HG02642 (cell line): ENCODE measurements at regions not wholly inside any gene's neighbourhood (a gene's known extent, or its start where the extent isn't known, plus 50 kb on each side); places are given as distances from the start of the nearest gene placed in this dataset.
"Not testable (repeated sequence)": the region's sequence is repeated elsewhere in the genome, so short reads cannot be mapped to it uniquely, and the experiment has no call there.

Experiments
- ATAC-seq: cut with Tn5 transposase; IDR thresholded peaks from one replicate; pipeline ENCODE4 v1.9.1; 2021; ENCODE audit warnings: mild to moderate bottlenecking; ENCODE audit not compliant: unreplicated experiment, poor library complexity

DNA sequence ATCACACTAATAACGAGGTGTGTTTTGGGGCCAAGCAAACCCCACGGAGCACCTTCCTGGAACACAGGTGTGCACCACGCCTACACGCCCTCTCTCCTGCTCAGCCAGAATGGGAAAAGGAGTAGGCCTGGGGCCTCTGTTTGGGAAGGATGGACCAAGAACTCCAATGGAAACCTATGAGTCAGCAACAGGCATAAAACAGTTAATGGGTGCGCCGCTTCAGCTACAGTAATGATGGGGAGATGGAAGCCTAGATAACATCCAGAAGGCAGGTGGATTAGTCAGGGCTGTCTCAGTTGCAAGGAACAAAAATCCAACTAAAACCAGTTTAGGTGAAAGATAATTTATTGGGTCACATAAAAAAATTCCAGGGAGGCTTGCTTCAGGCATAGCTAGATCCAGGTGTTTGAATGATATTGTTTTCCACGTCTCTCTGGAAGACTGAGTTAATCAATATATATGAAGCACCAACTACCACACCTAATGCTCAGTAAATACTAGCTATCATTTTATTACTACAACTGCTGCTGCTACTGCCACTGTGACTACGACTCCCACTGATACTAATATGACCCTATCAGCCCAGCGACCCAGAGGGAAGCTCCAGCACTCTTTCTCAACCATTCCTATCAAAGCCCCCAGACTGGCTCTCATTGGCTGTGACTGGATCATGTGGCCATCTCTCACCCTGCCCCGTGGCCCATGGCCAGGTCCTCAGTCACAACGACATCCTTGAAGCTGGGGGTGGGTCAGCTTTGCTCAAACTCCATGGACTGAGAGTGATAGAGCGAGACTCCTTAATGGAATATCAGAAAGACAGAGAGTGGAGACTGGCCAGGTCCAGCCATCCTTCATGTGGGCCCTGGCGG, 155.2 kb upstream of the PTPN1 start:
- no peak for ATAC-seq

DNA sequence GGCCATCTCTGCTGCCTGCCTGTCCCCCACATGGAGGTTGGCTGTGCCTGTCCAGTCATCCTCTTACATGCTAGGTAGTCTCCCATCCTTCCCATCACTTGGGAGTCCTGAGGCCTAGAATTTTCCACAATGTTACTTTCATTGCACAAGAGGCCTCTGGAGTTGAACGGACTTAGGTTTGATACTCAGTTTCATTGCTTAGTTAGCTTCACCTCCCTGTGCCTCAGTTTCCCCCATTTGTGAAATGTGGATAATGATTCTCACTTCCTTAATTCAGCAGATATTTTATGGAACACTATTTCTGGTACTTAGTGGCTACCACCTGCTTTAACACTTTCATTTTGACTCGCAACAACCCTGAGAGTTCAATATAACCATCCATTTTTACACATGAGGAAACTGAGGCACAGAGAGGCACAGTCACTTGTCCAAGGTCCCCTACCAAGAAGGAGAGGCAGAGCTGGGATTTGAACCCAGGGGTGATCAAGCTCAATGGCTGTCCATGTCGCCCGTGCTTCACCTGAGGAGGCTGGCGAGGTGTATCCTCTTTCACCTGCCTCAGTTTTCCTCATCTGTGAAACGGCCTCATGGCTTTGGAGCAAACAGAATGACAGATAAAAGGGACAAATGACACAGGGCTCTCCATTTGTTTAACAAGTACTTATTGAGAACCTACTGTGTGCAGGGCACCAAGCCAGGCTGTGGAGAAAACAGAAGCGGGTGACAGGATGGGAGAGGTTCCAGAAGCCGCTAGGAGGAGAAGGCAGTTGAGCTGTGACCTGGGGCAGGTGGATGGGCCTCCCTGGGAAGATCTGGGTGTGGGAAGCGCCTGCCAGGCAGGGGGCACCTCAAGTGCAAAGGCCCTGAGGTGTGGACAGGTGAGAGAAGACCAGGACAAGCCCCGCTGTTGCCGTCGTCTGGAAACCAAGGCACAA, 154.3 kb upstream of the PTPN1 start:
- no peak for ATAC-seq

DNA sequence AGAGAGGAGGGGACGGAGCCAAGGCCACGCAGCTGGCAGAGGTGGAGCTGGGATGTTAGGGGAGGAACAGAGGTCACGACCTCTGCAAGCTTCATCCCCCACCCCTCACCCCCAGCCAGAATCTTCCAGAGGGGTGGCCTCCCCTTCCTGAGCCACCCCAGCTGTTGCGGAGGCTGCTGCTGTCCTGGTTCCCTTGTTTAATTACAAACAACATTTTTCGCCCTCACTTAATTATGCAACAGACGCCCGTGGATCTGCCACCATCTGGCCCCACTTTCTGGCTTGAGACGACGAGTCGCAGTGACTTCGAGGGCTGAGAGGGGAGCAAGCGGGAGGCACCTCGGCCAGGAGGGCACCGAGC, 153.7 kb upstream of the PTPN1 start:
- no peak for ATAC-seq

DNA sequence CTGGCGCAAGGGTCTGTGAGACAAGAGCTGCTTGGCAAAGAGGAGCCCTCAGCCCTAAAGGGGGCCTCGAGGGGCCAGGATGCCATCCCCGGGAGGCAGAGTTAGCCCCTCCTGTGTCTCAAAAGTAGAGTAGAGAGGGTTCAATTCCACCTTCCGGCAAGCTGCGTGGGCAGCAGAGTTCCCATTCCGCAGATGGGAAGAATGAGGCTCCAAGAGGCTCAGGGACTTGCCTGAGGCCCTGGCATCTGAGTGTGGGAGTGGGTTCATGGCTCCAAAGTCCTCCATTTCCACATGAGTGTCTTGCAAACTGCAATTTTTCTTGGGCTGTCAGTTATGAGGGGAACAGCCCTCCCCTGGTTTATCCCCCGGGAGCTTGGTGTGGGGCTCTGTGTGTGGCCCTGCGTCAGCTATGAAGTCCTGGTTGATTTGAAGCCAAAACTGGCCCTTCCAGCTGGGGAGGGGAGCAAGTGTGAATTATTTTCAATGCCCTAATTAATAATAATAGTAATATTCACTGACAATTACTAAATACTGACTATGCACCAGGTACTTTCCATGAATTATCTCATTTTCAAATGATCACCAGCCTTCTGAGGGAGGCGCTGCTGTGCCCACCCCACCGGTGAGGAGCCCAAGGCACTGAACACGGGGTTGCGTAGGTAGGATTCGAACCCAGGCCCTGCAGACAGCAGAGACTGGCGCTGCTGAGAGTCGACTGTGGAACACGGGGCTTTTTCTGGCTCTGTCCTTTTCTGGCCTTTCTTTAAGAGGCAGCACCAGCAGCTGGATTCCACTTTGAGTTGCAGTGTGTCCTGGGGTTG, 153.0 kb upstream of the PTPN1 start:
- no peak for ATAC-seq

DNA sequence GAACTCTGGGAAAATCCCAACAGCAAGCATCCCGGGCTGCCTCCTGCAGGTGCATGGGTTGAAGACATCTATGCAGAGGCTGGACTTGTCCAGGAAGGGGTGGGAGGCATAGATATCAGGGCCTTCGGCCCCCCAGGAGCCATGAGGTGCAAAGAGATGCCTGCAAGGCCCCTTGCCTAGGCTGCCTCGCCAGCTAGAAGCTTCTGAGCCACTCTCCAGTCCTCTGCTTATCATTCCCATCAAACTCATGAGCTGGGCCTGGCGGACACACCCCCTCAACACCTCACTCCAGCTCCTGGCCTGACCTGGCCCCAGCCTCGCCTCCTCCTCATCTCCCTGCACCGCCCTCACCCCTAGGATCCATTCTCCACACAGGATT, 152.4 kb upstream of the PTPN1 start:
- no peak for ATAC-seq

DNA sequence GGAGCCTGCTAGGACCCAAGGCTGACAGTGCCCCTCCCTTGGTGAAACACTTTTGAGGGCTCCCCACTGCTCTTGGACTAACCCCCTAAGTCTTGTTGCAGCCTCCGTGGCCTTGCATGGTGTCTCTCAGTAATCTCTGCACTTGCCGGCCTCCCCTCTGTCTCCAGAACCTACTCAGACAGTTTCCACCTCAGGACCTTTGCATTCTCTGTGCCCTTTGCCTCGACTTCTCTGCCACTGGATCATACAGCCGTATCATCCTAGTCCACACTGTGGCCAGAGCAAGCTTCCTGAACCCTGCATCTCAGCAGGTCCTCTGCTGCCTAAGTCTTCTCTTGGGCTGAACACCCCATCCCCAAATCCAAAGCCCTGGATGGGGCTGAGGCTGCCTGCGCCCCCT, 152.0 kb upstream of the PTPN1 start:
- ATAC-seq: no peak

DNA sequence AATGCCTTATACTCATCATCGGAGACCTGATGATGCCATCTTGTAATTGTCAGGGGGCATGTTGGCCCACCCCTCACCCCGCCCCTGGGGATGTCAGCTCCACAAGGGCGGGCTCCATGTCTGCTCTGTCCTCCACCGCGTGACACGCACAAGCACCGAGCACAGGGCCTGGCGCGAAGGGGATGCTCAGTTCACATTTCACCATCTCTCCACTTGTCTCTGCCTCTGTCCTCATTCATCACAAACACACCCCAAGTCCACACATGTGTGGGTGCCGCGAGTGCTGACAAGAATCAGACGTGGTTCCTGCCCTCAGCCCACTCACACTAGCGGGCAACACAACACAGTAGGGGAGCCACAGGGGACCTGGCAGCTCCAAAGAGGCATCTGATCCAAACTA, 151.2 kb upstream of the PTPN1 start:
- ATAC-seq: no peak

DNA sequence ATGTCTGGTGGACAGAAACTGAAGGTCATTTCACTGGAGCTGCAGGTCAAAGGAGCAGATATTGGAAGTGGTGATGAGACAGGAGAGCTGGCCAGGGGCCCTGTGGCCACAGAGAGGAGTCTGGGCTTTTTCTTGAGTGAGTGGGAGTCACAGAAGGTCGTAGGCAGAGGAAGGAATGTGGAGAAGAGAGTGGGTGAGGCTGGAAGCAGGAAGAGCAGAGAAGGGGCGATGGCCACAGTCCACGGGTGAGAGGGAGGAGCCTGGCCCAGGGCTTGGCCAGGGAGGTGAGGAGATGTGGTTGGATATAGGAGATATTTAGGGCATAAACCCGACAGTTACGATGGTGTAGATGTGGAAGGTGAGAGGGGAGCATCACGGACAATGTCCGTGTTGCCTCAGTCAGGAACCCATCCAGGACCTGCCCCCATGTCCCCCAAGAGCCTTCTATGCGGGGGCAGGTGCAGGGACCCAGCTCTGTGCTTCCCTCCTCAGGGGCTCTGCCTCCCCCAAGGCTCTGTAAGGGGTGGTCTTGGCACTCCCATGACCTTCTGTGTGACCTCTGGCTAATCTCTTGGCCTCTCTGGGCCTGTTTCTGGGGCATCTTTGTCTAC, 150.5 kb upstream of the PTPN1 start:
- no peak for ATAC-seq

DNA sequence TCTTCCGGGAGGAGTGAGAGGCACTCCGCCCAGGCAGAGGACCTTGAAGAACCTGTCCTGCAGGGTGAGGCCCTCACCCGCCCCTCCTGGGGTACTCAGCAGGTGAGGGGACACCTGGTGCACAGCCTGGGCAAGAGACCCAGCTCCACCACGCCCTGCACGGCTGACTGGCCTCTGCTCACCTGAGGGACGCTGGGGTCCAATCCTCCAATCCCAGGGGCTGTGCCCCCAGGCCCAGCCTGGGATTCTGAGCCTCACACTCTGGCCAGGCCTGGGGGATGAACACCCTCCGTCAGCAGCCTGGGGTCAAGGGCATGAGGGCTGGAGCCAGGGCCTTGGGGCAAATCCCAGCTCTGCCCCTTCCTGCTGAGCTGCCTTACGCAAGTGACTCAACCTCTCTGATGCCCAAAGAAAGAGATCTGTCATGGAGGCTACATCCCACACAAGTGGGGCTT, 149.9 kb upstream of the PTPN1 start:
- ATAC-seq: no peak

DNA sequence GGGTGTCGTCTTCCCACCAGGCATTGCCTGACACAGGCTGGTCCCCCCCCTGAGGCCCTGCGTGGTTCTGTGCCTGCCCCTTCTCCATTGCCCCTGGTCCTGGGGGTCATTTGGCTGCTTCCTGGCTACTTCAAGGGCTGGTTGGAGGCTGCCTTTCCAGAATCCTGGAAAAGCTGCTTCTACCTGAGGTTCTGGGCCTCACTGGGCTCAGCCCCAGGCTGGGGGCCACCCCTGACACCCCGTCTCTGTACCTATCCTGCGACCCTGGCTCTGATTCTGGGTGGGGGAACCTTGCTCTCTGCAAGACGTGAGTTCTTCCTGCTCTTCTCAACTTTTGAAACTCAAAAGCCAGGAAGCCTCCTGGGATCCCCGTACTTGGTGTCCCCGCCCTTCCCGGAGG, 149.3 kb upstream of the PTPN1 start:
- no peak for ATAC-seq

DNA sequence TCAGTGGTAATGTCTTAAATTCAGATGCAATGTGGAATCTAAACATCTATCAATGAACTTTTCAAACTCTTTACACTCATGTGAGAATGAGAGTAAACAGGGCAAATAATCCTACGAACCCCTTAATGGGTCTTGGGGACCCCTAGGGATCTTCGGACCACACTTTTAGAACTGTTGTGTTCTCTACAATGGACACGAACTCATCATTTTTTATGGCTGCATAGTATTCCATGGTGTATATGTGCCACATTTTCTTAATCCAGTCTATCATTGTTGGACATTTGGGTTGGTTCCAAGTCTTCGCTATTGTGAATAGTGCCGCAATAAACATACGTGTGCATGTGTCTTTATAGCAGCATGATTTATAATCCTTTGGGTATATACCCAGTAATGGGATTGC, 148.0 kb upstream of the PTPN1 start:
- ATAC-seq: not testable (repeated sequence)

DNA sequence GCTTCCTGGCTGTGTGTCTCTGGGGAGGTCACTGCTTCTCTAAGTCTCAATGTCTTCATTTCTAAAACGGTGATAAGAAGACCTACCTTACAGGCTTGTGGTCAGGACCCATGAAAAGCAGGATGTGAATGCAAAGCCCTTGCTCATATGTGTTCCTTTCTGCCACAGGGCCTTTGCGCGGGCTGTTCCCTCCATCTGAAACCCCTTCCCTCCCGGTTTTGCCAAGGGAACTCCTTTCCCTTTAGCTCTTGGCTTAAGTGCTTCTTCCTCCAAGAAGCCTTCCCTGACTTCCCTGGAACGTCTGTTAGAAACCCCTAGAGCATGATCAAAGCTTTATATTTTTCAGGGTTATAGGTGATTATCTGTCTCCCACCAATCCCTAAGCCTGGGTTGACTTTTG, 147.2 kb upstream of the PTPN1 start:
- no peak for ATAC-seq

DNA sequence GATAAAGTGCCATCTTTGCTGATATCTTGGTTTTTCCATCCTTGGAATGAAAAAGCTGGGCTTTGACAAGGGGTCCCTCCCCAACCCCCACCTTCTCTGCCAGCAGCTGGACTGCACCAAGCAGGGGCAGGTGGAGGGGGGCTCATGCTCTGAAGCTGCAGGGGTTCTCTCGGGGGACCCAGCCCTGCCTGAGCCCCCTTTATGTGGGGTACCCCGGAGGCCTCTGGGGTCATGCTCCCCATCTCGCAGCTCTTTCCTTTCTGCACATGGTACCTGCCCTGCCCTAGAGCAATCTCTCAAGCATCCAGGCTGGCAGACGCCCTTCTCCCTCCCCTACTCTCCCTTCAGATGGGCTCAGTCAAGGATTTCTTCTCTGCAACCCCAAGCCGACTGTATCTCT, 146.7 kb upstream of the PTPN1 start:
- ATAC-seq: no peak

DNA sequence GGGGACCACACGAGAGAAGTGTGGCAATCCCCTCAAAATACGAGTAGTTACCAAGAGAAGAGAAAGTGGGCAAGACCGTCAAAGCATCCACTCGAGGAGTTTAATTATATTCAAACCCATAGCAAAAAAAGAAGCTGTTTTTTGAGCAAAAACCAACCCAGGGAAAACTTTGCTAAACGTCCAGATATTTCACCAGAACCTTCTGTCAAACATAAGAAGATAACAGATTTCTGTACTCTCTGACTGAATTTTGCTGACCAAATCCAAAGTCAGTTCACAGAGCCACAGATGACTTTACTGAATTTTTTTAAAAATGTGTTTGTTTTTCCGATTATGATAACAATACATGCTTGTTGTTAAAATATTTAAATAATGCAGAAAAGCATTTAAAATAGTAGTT, 145.6 kb upstream of the PTPN1 start:
- no peak for ATAC-seq

DNA sequence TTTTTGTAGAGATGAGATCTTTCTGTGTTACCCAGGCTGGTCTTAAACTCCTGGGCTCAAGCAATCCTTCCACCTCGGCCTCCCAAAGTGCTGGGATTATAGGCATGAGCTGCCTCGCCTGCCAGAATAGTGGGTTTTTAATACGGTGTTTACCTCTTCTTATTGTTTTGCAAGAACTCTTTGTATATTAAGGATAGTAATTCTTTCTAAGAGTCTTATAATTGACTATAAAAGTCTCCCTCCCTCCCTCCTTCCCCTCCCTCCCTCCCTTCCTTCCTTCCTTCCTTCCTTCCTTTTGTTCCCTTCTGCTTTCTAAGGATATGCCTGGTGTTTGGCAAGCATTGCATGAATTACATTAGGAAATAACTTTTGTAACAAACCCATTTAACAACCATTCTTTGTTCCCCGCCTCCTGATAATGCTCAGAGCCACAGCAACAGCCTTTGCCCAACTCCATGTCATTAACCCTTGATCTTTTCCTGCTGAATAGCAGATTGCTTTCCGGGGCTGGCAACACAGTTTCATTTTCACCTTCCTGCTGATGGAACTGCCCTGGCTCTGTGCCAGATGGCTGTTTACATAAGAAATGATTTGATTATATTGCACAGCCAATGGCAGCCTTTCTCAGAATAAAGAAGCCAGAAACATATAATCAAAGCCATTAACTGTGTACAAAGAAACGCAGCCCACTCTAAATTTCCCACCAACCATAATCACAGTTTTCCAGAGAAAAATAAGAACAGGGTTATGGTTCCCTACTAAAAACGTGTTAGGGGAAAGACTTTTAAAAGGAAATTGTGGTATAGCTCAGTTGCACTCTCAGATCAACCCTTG, 143.7 kb upstream of the PTPN1 start:
- no peak for ATAC-seq

DNA sequence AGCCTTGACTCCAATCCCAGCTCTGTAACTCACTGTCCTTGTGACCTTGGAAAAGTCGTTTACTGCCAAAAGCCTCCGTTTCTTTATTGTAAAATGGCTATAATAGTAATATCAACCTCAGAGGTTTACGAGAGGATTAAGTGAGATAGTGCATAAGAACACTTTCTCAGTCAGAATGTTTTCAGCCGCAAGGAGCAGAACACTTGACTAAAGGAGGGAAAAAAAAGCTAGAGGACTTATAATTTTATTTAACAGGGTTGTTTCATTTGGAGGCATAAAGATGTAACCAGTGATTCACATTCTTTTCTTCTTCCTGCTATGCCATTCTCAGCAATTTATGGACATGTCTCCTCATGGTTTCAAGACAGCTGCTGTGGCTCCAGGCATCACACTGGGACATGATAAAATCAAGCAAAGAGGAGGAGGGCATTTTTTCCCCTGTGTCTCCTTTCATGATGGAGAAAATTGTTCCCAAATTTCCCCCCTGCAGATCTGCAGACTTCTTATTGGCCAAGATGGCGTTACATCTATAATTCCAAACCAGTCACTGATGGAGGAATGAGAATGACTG, 143.0 kb upstream of the PTPN1 start:
- ATAC-seq: no peak

DNA sequence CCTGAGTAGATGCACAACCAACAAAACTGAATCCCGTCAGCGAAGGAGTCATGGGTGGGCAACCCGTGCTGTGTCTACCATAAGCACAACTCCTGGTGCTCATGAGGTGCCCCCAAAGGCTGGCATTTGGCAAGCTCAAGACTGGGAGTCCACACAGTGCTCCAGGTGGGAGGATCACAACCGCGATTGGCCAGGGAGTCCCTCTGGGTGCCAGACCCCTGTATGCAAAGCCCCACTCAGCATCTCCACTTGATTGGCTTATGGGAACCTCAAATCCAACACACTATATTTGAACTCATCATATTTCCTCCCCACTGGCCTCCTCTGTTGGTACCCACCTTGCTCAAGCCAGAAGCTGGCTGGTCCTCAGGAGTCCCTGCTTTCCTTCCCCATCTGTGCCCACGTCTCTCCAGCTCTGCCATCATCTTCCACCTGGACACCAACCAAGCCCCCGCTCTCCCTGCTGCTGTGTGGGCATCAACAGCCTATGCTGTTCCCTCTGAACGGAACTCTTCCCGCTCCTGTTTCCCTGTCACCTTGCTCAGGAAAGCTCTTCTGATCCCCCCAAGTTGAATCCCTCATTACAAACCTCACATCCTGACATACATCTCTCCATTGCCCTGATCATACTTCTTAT, 142.3 kb upstream of the PTPN1 start:
- no peak for ATAC-seq

DNA sequence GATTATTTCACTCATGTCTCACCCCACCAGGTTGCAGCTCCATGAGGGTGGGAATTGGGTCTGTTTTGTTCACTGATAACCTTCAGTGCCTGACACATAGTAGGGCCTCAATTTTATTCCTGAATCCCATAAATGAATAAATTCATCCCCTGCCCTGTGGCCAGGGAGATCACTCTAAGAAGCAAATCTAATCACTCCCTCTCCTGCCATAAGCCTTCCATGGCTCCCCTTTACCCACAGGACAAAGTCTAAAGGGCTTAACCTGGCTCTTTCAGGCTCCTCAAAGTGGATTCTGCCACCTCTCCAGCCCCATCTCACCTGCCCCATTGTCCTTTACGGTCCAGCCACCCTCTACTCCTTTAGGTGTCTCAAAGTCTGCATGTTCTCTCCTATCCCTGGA, 141.8 kb upstream of the PTPN1 start:
- ATAC-seq: no peak

DNA sequence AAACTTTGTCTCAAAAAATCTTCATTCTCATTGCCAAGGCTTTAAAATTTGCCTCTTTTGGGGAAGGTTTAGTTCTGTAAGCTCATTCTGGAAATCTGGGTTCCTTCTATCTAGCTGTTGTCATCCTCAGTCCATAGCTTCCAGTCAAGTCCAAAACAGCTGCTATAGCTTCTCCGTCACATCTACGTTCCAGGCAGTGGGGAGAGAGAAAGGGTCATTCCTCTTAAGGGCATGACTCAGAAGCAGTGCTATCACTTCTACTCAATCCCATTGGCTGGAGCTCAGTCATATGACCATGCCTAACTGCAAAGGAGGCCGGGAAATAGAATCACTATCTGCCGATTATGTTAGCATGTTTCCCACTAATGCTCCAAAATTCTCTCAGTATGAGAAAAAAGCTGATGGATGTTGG, 141.4 kb upstream of the PTPN1 start:
- ATAC-seq: no peak
